ENCODE measurements at regions not wholly inside any gene's neighbourhood (a gene's known extent, or its start where the extent isn't known, plus 50 kb on each side); places are given as distances from the start of the nearest gene placed in this dataset.

DNA sequence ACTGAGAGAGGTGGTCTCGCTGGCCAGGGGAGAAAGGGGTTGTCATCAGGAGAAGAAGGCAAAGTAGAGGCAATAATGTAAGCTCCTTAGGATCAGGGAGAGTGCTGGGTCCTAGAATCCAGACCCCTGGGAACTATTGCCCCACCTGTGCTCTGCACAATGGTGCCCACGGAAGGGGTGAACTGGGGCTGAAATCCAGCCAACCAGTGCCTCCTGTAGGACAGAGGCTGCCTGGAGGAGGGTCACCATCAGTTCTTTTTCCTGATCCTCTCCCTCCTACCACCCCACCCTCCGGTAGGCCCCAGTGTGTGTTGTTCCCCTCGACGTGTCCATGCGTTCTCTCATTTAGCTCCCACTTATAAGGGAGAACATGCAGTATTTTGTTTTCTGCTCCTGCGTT, 52.9 kb upstream of the ATP2B4 start:
- Histone ChIP-seq H3K9me3 (replicated peaks; ENCODE audit: low read length) (no peaks in the 10 kb centered on the region), H3K9ac (ENCODE audit: low read depth, low read length) (no peak overlapping the region), H3K4me2 (ENCODE audit: low read length) (no peak overlapping the region)

More for the DNA sequence above, 52.9 kb upstream of the ATP2B4 start:
- H3K4me1 ChIP-seq (ENCODE audit: control insufficient read depth, insufficient read depth, low read length): peaks cover 14% of the 10 kb centered on the region
- no peaks in the 10 kb centered on the region for H3K27me3 ChIP-seq (ENCODE audit: control insufficient read depth, insufficient read depth, low read length)
- no peak overlapping the region for H3K4me3 ChIP-seq (ENCODE audit: low read length)
- no peaks in the 10 kb centered on the region for H3K36me3 ChIP-seq (ENCODE audit: insufficient read depth, low read length)
